Activated naive CD4-positive, alpha-beta T cell treated with anti-CD3 and anti-CD28 coated beads, Interleukin-2, amount 50 U/mL, for 72 hours (primary cell): ENCODE measurements at regions not wholly inside any gene's neighbourhood (a gene's known extent, or its start where the extent isn't known, plus 50 kb on each side); places are given as distances from the start of the nearest gene placed in this dataset.

Experiments
- ATAC-seq, 2 donors: fragments of 150-1000 bp; cut with Tn5 transposase; 2 replicates each; pipeline ENCODE4 v1.10.0; 2021; ENCODE audit warnings: mild to moderate bottlenecking in 2 of 2, moderate library complexity in 2 of 2
- DNase-seq, 2 donors: peaks; one replicate each; pipeline ENCODE4 v3.0.0; 2021 to 2022; ENCODE audit warnings: low spot score in 2 of 2
- H3K27ac Mint-ChIP-seq, 2 donors: one replicate each; pipeline ENCODE4 v1.8.0; 2022; ENCODE audit warnings: mild to moderate bottlenecking in 2 of 2, mixed read lengths in 2 of 2
- H3K36me3 Mint-ChIP-seq, 2 donors: one replicate each; pipeline ENCODE4 v1.8.0; 2022; ENCODE audit warnings: mixed read lengths in 2 of 2
- H3K9me3 Mint-ChIP-seq, 2 donors: one replicate each; pipeline ENCODE4 v1.8.0; 2022; ENCODE audit warnings: mixed read lengths in 2 of 2

DNA sequence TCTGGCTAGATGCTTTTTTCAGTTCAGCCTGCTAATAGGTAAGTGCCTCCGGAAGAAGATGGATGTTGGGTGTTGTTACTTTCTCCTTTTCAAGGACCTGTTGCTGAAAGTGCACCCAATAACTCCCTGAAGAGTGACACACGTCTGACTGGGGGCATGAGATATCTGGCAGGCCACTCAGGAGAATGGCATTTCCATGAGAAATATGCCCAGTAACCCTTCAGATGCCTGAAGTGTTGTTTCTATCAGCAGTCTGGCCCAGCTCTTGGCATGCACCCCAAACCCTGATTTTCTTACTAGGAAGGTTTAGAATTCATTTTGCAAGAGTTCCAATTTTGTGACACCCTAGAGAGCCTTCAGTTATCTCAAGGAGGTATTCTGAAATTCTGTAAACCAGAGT, 71.5 kb downstream of the ARHGAP35 start:
- H3K9me3 Mint-ChIP-seq = no peaks in the 10 kb centered on the region
- ATAC-seq (no peak), DNase-seq (no peak)
- no peak overlapping the region for H3K27ac Mint-ChIP-seq
- H3K36me3 Mint-ChIP-seq = no peaks in the 10 kb centered on the region

DNA sequence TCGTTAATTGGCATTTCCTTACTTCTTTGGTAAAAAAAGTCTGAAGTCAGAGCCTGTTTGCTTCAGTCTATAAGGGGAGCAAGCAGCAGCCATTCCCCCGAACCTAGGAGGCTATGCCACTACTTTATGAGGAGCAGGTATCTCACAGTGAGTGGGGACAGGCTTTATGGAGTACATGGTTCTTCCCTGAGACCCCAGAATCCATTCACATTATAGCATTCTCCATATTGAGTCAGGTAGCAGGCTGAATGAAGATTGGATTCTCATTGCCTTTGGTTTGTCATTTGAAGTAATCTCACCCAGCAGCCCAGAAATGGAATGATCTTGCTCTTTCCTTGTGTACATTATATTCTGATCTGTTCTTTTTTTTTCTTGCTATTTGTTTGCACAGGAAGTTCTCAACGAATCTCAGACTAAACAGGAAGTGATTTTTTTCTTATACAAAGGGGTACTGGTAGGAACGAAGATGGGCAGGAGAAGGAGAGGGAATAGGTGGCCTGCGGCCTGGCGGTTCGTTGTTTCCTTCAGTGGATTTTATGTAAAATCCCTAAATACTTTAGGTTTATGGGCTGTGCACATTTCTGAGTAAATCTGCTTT, 74.4 kb downstream of the ARHGAP35 start:
- peak overlapping the region; percentile 52 to 55 for H3K27ac Mint-ChIP-seq
- DNase-seq (no peak), ATAC-seq (no peak)
- no peaks in the 10 kb centered on the region for H3K36me3 Mint-ChIP-seq
- H3K9me3 Mint-ChIP-seq = no peaks in the 10 kb centered on the region

DNA sequence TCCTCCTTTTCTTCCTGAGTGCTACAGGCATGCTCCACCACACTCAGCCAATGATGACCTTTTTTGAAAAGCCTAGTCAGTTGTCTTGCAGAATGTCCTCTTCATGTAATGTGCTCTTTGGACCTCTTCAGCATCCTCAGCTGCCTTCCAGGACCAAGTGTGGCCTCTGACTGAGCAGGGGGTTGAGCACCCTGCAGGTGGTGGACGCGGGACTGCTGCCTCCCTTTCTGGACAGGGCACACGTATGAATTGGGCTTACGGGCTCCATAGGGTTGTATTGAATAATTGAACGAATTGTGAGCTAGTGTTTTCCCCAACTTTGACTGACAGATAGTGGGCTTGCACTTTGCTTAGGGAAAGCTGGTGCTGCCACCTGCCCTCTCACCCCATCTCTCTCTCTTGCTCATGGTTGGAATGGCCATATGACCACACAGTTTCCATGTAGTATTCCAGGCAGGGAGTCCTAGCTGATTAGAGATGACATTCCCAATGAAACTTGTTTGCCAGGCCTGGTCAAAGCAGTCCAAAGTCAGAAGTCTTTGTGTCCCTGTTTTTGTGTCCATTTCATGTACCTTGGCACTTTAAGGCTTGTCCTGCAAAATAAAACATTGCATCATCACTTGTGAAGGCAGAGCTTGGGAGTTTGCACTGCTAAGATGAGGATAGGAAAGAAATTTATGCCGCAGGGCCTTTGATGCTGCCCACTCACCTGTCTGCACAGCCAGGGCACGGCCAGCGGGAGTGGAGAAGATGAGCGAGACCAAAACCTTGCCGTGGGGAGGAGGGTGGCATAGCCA, 76.3 kb upstream of the NPAS1 start:
- Mint-ChIP-seq H3K36me3 (no peaks in the 10 kb centered on the region), H3K9me3 (no peaks in the 10 kb centered on the region), H3K27ac (peak overlapping the region in 1 of 2 donors; percentile 88)
- ATAC-seq (no peak), DNase-seq (no peak)

DNA sequence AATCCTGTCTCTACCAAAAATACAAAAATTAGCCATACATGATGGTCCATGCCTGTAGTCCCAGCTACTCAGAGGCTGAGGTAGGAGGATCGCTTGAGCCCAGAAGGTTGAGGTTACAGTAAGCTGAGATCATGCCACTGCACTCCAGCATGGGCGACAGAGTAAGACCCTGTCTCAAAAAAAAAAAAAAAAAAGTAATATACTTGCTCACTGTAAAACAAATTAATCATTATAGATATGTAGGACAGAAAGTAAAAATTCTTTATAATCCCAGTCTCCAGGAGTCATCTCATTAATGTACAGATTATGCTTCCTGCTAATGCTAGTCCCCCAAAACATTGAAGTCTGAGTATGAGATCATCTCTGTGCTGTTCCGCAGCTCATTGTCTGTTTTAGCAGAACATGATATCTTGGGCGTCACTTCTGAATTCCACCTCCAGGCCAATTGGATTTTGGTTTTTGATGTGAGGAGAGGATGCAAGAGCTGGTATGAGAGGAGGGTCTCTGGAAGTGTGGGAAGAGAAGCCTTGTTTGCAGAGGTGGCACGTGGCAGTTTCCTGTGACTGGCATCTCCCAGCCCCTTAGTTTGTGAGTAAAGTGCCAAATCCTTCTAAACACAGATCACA, 75.4 kb upstream of the NPAS1 start:
- DNase-seq (no peak), ATAC-seq (no peak)
- Mint-ChIP-seq H3K36me3 (no peaks in the 10 kb centered on the region), H3K27ac (no peak overlapping the region), H3K9me3 (no peaks in the 10 kb centered on the region)

DNA sequence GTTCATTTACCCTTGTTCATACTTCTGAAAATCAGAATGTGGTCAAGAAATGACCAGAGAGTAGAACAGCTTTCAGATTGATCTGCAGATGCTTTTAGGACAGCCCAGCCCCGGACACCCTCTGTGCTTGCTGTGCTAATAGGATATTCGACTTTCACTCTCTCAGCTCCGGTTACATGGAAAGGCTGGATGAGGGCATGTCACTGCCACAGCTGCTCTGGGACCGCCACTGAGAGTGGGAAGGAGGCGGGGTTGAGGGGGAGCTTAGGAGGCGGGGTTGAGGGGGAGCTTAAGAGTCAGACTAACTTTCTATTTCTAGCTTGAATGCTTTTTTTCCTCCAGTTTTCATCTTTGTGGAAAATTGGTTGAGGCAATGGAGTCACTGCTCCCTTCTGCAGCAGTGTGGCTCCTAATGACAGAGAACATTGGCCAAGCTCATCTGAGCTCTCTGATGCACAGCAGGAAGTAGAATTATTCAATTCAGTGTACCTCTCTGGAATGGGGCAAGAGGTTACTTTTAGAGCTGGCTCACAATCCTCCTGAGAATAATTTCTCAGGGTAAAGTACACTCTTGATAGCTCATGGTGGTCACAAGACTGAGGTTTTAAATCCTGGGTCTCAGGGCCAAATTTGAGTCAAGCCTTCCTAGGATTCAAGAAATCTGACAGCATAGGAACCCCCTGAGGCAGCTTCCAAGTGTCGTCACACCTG, 74.6 kb upstream of the NPAS1 start:
- no peaks in the 10 kb centered on the region for H3K36me3 Mint-ChIP-seq
- H3K27ac Mint-ChIP-seq = no peak overlapping the region
- DNase-seq (no peak), ATAC-seq (no peak)
- H3K9me3 Mint-ChIP-seq = no peaks in the 10 kb centered on the region

DNA sequence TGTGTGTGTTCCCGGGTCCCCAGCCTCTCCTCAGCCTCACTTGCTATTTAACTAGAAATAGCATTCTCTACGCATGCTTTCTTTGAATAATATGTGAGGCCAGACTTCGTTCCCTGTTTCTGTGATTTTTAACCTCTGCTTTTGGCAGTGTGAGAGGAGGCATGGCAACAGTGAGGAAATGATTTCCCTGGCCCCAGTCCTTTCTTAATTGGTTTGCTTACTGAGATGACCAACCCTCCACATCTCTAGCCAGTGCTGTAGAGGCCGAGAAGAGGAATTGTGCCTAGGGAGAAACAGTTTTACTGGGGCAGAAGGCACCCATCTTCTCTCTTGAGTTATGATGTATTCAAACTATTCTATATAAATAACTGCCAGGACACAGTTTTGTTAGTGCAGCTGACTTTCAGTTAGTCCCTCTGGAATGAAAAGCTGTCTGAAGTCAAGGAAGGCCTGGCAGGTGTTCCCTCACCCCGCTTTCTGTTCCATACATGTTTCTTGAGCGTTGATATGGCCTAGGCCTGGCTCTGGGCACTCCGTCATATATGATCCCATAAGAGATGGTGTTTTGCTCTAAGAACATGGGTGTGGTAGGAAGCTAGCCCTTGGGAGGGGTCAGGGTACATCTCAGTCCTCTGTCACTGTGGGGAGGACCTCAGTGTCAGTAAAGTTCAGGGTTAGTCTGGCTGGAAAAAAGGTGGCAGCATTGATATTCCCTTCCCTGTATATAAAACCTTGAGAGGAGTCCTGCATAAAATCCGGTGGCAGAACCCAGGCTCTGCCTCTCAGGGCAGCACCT, 73.7 kb upstream of the NPAS1 start:
- H3K27ac Mint-ChIP-seq = no peak overlapping the region
- DNase-seq (no peak), ATAC-seq (no peak)
- H3K9me3 Mint-ChIP-seq = no peaks in the 10 kb centered on the region
- no peaks in the 10 kb centered on the region for H3K36me3 Mint-ChIP-seq

DNA sequence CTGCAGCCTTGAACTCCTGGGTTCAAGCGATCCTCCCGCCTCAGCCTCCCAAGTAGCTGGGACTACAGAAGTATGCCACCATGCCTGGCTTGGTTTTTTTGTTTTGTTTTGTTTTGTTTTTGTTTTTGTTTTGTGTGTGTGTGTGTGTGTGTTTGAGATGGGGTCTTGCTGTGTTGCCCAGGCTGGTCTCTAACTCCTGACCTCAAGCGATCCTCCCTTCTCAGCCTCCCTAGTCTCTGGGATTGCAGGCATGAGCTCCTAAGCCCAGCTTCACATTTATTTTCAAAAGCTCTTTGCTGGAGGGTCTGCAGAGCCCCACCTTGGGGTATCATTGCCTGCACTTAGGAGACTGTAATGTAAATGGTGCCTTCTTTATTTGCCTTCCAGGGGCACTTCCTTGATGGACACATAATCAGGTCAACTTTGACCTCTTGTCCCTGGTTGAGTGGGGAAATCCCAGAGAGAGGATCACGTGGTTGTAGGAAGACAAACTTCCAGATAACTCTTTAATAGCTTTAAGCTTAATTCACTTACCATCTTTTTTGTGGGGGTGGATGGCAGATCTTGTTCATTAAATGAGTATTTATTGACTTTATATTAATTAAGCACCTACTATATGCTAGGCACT, 72.9 kb upstream of the NPAS1 start:
- H3K9me3 Mint-ChIP-seq = no peaks in the 10 kb centered on the region
- no peak for DNase-seq
- no peaks in the 10 kb centered on the region for H3K36me3 Mint-ChIP-seq
- ATAC-seq = no peak
- peak overlapping the region in 1 of 2 donors; percentile 14 for H3K27ac Mint-ChIP-seq

DNA sequence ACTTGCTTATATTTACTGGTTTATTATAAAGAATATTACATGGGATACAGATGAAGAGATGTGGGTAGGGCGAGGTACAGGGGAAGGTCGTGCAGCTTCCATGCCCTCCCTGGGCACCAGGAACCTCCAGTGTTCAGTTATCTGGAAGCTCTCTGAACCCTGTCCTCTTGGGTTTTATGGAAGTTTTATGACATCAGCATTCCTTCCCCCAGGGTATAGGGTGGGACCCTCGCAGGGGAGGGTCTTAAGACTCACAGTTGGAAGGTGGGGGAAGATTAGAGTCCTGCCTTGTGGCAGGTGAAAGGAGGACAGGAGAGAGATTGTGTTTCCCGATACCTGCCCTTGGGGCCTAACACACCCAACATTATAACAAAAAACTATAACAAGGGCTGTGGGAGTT, 71.8 kb upstream of the NPAS1 start:
- H3K27ac Mint-ChIP-seq = peak overlapping the region in 1 of 2 donors; percentile 29
- no peaks in the 10 kb centered on the region for H3K36me3 Mint-ChIP-seq
- DNase-seq = no peak

DNA sequence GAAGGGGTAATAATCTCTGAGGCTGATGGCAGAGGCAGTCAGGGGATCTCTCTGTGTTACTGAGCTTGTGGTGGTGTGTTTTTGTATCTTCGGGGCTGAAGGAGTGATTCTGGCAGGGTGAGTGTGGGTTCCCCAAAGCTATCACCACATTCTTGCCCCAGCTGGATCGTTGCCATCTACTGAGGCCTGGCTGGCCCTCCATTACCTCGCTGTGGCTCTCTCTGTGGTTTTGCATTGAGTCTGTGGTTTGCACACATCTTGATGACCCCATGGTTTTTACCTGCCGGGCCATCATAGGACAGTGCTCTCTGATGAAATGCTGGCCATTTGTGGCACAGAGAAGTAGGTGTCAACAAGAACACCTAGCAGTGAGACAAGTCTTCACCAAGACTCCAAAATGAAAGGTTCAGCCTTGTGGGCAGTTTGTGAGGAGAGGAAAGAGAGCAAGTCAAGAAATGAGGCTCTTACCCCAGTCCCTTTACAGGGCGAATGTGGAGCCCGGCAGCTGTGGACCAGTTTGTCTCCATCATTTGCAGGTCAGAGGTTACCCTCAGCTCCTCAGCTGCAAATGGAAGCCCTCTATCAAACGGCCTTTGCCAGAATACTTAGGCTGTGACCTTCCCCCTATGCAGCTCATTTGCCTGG, 69.0 kb upstream of the NPAS1 start:
- ATAC-seq = peak in 1 of 2 donors; percentile 34
- no peak for DNase-seq

More for the DNA sequence above, 71.8 kb upstream of the NPAS1 start:
- no peak for ATAC-seq
- H3K9me3 Mint-ChIP-seq = no peaks in the 10 kb centered on the region

DNA sequence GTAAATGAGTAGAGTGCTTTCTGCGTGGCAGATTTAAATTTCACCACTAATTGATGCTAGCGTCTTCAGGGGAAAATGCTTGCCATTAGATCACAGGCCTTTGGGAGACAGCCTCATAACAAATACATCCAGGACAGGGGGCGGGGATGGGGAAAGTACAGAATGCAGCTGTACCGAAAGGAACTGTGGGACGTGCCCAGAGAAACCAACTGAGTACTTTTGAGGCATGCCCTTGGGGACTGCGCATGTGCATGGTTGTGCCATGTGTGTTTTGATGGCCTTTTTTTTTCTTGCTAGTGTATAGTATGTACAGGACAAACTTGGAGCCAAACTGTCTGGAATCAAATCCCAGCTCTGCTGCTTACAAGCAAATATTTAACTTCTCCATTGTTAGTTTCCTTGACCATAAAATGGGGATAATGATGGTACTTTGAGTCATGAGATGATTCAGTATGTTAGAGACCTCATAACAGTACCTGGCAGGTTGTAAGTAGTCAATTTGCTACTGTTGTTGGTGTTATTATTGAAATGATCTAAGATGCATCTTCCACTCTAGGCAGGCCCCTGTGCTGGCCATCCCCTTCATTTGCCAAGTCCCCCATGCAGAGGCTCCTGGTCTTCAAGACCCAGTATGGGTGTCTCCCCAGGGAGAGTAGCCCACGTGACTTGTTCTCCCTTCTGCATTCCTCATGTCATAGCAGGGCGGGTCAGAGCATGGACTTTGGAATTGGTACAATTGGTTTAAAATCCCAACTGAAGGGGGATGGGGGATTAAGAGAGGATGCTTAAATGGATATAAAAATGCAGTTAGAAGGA, 68.3 kb upstream of the NPAS1 start:
- ATAC-seq (peak; percentile 80 to 89), DNase-seq (no peak)
- H3K36me3 Mint-ChIP-seq = no peaks in the 10 kb centered on the region
- peak overlapping the region; percentile 32 to 46 for H3K27ac Mint-ChIP-seq
- no peaks in the 10 kb centered on the region for H3K9me3 Mint-ChIP-seq

More for the DNA sequence above, 69.0 kb upstream of the NPAS1 start:
- Mint-ChIP-seq H3K9me3 (no peaks in the 10 kb centered on the region), H3K36me3 (no peaks in the 10 kb centered on the region), H3K27ac (peak overlapping the region; percentile 18 to 32)

DNA sequence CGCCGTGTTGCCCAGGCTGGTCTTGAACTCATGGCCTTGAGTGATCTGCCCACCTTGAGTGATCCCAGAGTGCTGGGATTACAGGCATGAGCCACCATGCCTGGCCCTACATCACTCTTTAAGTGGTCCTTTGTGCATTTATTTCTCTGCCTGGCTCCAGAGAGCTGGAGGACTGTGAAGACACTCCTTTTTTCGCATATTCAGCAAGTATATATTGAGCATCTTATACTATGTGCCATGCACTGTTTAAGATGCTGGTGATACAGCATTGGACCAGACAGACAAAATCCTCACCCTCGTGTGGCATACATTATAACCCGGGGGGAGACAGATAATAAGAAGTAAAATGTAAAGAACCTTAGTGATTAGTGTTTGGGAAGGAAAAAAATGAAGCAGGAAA, 66.8 kb upstream of the NPAS1 start:
- ATAC-seq (no peak), DNase-seq (no peak)
- H3K27ac Mint-ChIP-seq = no peak overlapping the region
- H3K36me3 Mint-ChIP-seq = no peaks in the 10 kb centered on the region
- H3K9me3 Mint-ChIP-seq = no peaks in the 10 kb centered on the region

DNA sequence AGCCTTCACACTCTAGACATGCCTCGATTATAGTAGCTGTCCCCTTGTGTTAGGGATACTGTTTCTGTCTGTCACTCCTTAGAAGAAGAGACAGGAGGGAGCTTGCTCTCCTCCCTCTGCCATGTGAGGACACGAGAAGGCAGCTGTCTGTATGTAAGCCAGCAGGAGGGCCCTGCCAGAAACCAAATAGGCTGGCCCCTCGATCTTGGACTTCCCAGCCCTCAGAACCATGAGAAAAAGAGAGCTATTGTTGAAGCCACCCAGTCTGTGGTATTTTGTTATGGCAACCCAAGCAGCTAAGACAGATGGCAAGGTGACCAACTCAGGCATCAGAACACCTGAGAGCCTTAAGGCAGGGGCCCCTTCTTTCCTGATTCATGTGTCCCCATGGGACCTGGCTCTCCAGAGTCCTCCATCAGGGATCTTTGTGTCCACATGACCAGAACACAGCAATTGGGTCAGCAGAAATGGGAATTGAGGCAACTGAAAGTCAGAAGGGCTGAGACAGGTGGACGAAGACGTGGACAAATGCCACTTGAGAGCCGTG, 65.6 kb upstream of the NPAS1 start:
- H3K27ac Mint-ChIP-seq = peak overlapping the region; percentile 78 to 88

DNA sequence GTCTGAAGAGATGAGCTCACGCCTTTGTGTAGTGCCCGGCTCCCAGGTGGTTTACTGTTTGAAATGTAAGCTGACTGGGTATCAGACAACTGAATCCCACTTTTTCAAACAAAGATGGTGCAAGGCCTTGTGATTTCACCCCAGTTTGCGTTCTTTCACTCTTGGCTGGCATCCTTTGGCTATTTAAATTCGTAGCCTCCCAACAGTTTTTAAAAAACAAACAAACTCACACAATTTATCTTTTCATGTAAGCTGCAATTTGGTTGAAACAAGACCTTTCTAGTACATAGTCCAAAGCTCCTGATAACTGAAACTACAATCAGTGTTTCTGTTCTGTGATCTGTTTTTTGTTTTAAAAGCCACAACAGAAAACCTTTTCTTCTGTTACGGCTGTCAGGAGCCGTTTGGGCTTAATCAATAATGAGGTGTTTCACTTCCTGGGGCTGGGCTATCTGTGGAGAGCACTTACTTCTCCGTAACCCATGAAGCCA, 65.1 kb upstream of the NPAS1 start:
- H3K36me3 Mint-ChIP-seq = no peaks in the 10 kb centered on the region
- H3K9me3 Mint-ChIP-seq = no peaks in the 10 kb centered on the region
- H3K27ac Mint-ChIP-seq = peak overlapping the region; percentile 78 to 88
- DNase-seq (no peak), ATAC-seq (peak in 1 of 2 donors; percentile 25)

More for the DNA sequence above, 65.6 kb upstream of the NPAS1 start:
- no peak for DNase-seq
- Mint-ChIP-seq H3K9me3 (no peaks in the 10 kb centered on the region), H3K36me3 (no peaks in the 10 kb centered on the region)
- no peak for ATAC-seq

DNA sequence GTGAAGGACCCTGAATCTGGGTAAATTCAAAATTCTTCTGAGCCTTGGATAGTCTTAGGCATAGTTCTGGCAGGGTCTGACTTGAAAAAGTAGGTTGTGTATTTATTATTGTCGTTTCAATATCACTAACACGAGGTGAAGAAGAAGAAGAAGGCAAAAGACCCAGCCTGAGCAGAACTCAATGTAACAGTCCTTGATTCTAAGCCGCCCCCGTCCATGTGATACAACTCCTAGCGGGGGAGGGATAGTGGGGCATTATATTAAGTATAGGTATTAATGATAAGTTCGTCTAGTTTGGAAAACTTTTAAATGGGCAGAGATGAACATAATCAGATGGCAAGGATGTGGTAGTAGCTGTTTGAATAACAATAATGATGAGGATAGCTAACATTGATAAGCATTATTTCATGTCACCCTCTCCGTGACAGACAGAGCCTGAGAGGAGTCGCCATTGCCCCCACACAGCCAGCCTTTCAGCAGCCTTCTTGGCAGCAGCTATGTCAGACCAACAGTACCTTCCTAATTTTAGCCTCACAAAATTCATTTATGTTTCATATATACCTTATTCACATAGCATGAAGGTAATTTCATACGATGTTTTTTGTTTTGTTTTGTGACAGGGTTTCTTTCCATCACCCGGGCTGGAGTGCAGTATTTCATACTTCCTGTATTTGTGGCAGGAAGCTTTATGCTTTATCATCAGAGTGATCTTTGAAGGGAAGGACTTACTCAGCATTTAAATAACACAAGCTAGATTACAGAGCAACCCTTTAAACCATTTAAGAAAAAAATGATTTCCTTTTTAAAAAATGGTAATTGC, 64.4 kb upstream of the NPAS1 start:
- no peaks in the 10 kb centered on the region for H3K9me3 Mint-ChIP-seq

More for the DNA sequence above, 64.4 kb upstream of the NPAS1 start:
- no peak for DNase-seq
- Mint-ChIP-seq H3K36me3 (no peaks in the 10 kb centered on the region), H3K27ac (peak overlapping the region; percentile 46 to 78)
- ATAC-seq = peak; percentile 54 to 55
